ENCODE measurements at regions not wholly inside any gene's neighbourhood (a gene's known extent, or its start where the extent isn't known, plus 50 kb on each side); places are given as distances from the start of the nearest gene placed in this dataset.

DNA sequence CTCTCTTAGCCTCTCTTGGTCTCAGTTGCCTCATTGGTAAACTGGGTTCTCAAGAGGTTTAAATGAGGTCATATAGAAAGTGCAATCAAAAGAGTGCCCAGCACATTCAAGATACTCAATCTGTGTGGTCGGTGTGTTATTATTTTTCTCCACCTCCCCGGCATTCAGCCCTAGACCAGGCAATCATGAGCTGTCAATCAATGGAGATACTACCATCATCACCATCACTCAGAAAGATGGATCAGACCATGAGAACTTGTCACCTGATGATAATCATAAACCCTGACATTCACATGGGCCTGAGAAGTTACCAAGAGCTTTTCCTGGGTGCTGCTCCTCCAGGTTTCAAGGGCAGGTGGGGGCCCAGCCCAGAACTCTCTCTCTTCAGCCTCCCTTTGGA lies 166.1 kb downstream of the MN1 start:
- no peak for FAIRE-seq

DNA sequence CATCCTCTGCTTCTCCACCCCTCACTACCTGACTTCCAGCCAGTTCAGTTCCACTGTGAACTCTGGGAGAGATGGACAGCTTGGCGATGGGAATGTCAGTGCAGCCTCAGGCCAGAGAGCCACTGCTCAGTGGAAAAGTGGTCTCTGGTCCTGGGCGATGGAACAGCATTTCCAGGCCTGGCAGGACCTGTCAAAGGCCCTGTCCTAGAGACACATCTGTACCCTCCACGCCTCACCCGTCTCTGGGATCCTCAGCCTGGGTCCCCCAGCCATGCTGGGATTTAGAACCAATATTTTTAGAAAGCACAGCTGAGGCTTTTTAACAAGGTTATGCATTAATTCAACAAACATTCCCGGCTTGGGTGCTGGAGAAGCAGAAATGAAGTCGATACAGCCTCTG lies 165.7 kb downstream of the MN1 start:
- no peak for FAIRE-seq

DNA sequence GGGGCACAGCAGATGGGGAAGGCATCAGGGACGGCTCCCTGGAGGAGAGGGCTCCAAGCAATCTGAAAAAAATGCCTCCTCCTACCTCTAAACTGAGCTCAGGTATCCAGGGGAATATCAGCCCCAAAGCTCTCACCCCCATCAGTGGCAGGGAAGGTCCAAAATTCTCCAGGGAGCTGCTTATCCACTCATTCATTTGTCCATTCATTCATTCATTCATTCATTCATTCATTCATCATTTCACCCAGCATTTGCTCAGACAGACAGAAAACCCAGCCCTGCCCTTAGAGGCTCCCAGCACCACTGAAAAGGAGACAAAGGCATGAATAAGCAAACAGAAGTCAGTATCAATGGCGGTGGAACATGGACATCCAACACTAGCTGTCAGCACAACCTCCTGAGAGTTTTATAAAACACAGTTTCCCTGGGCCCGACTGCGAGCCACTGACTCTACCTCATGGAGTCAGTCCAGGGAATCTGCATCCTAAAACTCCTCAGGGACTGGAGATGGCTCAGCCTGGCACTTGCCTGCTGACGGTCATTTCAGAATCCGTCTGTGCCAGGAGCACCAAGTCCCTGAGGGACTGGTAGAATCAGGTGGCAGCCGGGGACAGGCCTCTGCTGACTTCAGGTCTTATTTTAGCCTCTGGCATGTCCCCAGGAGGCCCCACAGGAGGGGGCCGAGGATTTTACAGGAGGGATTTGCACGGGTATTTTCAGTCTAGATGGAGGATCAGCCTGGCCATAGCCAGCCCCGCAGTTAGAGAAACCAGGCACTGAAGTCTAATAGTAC lies 164.6 kb downstream of the MN1 start:
- FAIRE-seq: no peak

DNA sequence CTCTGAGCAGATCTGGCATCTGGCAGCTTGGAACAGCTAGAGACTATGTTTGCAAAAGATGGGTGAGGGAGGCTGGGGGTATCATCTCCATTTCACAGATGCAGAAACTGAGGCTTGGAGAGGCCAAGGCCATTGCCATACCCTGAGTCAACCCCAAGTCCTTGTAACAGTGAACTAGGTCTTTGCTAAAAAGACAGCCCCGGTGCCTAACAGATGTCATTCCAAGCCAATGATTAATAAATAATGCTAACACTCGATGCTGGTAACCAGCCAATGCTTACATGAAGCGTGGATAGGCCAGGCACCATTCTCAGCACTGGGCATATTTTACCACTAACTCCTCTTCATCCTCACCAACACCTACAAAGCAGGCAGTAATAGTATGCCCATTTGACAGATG lies 164.0 kb downstream of the MN1 start:
- FAIRE-seq: no peak

DNA sequence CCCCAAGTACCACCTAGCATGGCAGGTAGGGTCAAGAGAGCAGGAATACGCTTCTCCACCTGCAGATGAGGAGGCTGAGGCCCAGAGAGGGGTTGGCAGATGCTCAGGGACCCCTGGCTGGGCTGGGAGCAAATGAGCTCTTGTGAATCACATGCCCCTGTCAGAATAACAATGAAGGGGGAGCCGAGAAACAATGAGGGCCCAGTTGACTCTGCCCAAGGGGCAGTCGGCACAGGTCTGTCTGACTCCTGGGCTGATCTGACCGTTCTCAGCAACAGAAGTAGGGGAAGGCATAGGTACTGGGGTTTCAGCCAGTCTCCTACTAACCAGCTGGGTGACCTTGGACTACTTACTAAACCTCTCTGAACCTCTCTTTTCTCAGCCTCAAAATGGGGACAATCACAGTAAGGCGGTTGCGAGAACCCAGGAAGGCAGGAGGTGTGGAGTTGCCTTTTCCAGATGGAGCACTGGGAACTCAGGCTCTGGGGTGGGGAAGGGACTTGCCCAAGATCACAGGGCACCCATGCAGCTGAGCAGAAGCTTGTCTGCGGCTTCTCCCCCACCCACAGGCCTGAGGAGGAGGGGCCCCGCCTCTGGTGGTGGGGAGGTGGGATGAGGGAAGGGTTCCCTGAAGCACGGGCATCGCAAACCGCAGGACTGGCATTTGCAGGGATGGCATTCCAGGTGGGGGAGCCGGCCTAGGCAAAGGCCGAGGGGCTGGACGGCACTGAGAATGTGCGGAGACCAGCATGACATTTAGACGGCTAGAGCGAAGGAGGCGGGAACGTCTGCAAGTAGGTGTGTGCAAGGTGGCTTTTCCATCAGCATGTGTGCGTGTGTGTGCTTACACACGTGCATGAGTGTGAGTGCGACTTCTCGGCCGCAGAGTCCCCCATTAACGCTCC lies 163.0 kb downstream of the MN1 start:
- FAIRE-seq: no peak

DNA sequence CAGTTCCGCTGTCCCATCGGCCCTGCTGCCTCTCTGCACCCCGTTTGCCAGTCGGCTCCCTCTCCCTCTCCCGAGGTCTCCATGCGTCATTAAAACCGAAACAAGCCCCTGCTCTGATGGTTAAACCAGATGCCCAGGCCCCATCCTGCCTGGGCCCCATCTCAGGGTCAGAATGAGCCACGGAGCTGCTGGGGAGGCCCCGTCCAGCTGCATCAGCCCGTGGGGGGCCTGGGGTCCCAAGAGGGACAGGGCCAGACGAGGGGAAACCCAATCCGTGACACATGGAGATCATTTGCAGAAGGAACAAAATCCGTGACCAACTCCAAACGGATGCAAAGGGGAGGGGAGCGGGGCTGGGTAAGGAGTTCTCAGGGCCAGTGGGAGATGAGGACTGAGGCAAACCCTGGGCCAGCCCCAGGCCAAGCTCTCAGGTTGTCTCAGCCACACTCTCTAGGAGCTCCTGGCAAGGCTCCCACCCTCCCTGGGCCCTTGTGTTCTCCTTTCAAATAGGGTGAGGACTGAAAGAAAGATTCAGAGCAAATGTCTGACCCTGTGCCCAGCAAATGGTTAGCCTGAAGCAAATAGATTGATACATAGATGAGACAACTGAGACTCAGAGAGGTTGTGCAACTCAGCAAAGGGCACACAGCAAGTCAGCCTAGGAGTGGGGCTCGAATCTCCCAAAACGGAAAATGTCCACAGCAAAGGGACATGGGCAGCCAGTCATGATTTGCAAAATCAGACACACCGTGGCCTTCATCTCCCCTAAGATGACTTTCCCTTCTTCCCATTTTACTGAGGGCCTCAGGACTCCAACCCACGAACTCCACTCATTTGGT lies 162.1 kb downstream of the MN1 start:
- FAIRE-seq: no peak

DNA sequence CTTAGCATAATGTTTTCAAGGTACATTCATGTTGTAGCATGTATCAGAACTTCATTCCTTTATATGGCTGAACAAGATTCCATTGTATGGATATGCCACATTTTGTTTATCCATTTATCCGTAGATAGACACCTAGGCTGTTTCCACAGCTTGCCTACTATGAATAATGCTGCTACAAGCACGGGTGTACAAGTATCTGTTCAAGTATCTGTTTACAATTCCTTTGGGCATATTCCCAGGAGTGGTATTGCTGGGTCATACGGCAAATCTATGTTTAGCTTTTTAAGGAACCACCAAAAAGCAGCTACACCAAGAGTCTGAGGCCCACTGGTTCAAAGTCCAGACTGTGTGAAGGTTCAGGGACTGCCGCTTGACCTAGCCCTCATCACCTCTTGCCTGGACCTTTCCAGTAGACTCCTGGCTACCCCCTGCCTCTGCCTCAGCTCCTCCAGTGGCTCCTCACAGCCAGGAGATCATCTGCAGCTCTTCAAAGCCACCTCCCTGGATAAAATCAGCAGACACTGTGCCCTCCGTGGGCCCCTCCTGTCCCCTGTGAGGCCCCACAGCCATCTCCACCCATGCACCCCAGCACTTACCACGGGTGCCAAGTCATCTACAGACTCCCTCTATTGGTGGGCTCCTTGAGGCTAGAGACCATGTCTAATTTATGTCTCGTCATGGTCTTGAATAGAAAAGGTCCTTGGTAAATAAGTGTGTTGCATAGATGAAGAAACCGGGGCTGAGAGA lies 160.3 kb downstream of the MN1 start:
- no peak for FAIRE-seq

DNA sequence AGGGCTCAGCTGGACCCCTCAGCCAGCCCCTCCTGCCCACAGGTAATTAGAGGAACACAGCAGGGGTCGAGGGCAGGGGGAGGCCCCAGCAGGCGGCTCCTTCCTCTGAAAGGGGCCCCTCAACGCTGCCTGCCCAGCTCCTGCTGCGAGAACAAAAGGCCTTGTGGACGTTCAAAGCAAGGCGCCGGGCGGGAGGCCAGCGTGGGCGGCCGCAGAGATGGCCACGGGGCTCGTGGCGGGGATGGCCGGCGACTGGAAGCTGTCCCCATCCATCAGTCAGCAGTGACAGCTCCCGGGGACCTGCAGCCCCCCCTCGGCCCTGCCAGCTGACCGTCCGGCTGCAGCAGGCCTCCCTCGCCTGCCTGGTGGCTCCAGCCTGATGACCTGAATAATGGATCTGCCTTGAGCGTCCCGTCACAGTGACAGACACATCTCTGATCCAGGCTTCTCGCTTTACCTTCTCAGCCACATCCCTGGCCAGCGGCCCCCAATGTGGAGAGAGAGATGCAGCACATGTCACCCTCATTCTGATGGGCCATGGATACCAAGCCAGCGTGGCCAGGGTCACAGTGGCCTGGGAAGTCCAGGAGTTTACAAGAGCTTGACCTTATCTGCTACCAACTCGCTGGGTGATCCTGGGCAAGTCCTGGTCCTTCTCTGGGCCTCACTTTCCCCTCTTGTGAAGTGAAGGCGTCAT lies 159.3 kb downstream of the MN1 start:
- no peak for FAIRE-seq

DNA sequence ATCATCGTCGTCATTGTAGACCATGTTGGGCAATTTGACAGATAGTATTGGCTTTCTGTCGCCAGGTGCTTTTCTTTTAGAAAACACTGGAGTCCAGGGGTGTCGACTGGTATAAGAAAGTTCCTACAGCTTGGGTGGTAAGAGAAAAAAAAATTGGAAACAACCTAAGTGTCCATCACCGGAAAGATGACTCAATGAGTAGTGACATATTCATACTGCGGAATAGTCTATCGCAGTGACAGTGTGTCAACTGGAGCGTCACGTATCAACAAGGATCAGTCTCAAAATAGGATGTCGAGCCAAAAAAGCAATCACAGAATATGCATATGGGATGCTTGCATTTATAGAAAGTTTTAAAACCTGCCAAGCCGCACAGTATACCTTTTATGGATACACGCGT lies 157.6 kb downstream of the MN1 start:
- FAIRE-seq: no peak

DNA sequence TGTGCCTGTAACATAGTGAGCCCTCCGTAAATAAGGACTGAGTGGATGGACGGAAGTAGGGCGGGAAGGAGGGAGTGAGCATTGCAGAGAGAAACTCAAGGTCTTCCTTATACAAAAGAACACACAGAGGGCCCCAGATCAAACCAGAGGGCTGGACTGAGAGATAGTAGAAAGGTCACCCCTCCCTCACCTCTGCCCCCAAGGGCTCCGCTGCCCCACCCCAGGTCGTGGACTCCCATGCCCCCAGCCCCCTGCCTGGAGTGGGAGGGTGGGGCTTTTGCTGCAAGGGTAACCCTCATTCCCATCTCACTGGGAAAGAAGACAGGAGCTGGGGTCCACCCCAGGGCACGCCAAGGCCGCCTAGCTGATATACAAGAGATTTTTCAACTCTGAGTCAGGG lies 157.0 kb downstream of the MN1 start:
- FAIRE-seq: no peak

DNA sequence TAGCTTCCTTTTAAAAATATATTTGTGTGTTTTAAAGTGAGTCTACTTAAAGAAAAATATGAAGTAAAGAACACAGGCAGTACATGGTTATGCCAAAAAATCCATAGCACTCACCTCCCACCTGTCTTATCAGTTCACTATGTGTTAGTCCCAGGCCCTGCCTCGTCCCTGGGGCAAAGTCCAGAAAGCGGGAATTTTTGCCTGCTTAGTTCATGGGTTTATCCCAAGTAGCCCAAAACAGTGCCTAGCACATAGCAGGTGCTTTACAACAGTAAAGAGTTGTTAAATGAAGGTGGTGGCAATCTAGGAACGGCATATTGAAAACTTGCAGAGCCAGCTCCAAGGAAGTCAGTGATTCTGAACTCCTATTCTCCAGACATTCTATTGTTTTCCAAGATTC lies 154.0 kb downstream of the MN1 start:
- FAIRE-seq: no peak

DNA sequence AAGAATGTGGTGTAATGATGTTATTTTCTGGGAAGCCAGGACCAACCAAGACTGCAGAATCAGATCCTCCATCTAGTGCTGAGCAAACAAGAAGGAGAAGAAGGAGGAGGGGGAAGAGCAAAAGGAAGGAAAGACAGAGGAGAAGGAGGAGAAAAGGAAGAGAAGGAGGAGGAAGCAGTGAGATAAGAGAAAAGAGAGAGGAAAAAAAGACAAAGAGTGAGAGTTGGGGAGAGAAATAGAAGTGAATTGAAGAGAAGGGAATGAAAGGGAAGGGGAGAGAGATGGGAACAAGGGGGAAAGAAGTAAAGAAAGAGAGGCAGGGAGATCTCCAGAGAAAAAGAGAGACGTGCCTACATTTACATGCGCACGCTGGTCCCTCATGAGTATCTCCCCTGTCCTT lies 153.5 kb downstream of the MN1 start:
- FAIRE-seq: no peak

DNA sequence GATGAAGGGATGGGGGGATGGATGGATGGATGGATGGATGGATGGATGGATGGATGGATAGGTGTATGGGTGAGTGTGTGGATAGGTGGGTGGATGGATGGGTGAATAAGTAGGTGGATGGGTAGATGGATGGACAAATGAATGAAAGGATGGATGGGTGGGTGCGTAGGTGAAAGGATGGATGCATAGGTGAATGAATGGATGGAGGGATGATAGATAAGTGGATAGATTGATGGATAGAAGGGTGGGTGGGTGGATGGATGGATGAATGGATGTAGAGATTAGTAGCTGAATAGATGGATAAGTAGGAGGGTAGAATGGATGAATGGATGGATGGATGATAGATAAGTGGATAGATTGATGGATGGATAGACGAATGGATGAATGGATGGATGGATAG lies 152.7 kb downstream of the MN1 start:
- no peak for FAIRE-seq

DNA sequence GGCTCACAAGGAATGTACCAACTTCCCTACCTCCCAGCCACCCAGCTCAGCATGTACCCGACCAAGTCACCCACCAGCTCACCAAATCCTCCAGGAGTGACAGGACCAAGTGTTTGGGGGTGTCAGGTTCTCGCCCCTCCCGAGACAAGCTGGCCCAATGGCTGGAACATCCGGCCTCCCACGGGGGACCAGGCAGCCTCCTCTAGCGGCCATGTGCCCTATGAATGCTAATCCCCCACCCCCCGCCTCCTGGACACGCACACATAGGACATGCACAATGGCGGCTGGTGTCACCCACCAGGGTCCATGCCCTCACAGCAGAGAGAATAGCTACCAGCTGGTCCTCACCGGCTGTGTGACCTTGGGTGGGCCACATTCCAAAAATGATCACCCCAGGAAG lies 151.0 kb downstream of the MN1 start:
- no peak for FAIRE-seq

DNA sequence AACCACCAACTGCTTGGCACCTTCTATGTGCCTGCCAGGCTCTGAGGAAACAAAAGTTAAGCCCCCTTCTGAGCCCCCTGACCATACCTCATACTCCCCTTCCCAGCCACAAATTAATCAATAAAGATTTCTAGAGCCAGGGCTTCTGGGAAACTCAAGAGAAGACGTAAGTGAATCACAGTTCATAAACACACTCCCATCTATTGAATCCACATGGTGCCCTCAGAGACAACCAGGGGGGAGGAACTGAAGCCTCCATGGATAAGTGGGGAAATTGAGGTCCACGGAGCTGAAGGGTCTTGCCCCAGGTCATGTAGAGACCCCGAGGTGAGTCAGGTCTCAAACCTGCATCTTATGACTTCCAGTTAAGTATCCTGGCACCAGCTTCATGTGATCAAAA lies 150.6 kb downstream of the MN1 start:
- FAIRE-seq: no peak

DNA sequence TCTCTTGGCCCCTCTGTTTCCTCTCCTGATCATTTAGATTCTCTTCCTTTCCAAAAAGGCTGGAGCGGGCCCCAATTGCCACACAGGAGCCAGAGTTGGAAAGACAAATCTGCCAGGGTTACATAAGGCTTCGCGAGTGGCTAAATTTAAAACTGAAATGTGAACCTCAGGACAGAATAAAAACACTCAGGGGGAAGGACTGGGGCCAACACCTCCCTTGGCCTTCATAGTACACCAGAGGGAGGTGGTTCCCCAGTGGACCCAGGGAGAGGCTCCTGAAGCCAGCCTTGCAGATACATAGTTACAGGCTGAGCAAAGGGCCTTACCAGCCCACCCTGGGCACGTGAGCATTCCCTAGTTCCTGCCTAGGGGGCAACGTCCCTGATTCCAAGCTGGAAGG lies 150.1 kb downstream of the MN1 start:
- no peak for FAIRE-seq

DNA sequence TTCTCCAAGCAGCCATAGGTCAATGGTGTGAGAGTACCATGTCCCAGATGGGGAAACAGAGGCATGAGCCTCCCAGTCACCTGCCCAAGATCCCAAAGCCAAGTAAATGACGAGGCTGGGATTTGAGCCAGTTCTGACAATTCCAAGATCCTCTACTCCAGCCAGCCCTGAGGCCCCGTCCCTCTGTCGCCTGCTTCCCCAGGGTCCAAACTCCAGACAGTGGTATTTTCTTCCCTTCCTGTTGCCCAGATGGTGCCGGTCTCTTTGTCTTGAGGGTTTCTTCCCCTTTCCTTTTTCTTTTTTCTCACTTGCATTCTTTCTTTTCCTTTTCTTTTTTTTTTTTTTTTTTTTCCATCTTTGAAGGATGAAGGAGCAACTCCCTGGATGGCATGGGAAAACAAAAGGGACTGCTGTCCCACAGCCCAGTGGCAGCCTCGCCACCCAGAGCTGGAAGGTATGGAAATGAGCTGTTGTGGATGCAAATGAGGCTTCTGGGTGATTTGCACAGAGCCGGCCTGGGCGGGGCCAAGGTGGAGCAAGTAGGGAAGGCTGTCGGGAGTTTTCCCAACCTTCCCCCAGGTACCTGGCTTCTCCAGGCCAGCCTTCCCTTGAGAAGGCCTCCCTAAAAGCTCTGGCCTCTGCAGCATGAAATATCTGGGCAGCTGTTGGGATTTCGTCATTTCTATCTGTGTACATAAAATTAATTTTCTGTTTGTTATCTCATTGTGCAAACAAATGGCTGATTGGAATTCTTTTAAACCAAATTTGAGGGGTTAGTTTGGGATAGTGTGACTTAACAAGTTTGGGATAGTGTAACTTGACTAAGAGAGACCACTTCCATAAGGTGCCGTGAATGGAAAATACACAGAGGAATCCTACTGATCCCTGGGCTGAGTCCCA lies 146.8 kb downstream of the MN1 start:
- FAIRE-seq: no peak

DNA sequence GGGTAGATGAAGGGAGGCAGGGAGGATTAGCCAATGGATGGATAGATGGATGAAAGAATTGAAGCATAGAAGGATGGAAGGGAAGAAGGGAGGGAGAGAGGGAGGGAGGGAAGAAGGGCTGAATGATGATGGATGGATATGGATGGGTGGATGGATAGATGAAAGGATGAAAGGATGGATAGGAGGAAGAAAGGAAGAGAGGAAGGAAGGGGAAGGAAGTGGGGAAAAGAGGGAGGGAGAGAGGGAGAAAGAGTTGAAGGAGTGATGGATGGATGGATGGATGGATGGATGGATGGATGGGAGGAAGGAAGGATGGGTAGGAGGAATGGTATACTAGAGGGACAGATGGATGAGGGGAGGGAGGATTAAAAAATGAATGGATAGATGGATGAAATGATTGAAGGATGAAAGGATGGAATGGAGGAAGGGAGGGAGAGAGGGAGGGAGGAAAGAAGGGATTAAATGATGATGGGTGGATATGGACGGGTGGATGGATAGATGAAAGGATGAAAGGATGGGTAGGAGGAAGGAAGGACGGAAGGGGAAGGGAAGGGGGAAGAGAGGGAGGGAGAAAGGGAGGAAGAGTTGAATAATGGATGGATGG lies 145.9 kb downstream of the MN1 start:
- no peak for FAIRE-seq

DNA sequence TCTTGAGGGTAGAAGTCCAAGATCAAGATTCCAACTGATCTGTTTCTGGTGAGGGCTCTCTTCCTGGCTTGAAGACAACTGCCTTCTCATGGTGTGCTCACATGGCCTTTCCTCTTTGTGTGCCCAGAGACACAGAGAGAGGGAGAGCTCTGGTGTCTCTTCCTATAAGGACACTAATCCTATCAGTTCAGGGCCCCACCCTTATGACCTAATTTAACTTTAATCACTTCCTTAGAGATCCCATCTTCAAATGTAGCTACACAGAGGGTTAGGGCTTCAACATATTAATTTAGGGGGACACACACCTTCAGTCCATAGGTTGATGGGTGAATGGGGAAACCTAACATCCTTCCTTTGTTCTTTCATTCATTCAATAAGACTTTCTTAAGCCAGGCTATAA lies 144.6 kb downstream of the MN1 start:
- no peak for FAIRE-seq

DNA sequence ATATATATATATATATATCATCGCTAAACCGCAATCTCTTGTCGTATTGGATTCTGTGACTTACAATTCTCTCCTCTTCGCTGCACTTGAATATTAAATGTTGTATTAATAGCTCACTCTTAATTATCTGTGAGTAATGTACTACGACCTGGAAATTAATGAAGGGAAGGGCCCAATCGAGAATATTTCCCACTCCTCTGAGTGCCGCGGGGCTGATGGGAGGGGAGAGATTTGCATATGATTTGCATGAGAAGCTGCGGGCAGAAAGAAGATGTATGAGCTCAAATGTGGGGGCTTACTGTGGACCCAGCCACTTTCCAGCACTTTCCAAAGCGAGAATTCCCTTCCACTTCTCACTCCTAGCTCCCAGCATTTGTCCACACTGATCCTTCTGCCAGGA lies 141.2 kb downstream of the MN1 start:
- FAIRE-seq: no peak
